ENCODE measurements at regions not wholly inside any gene's neighbourhood (a gene's known extent, or its start where the extent isn't known, plus 50 kb on each side); places are given as distances from the start of the nearest gene placed in this dataset.

- H3K27ac ChIP-seq (ENCODE audit: insufficient read length, low read depth, low read length): no peak overlapping the region
- H3K9me3 ChIP-seq (ENCODE audit: control insufficient read depth, low read depth, low read length): no peaks in the 10 kb centered on the region
- H2AK5ac ChIP-seq (ENCODE audit: insufficient read length, low read length): no peak overlapping the region
- no peak overlapping the region for H3T11ph ChIP-seq (ENCODE audit: low read length)
- H3K56ac ChIP-seq (ENCODE audit: insufficient read length, low read depth, low read length): no peak overlapping the region
- H2BK12ac ChIP-seq (ENCODE audit: insufficient read length, low read depth, low read length): no peak overlapping the region
- H3K27ac Mint-ChIP-seq: no peak overlapping the region
- peaks cover 9 to 10% of the 10 kb centered on the region in 2 experiments for H3K4me1 Mint-ChIP-seq
- no peaks in the 10 kb centered on the region for H3K23me2 ChIP-seq (ENCODE audit: insufficient read length, low read depth, low read length, poor library complexity, severe bottlenecking)
- H4K5ac ChIP-seq (ENCODE audit: insufficient read length, low read depth, low read length): no peak overlapping the region
- H4K91ac ChIP-seq (ENCODE audit: insufficient read length, low read depth, low read length): no peak overlapping the region
- H3K4me1 ChIP-seq (ENCODE audit: insufficient read depth, low read length): no peaks in the 10 kb centered on the region
- no peak overlapping the region for H3K4me3 Mint-ChIP-seq
- H2BK15ac ChIP-seq (ENCODE audit: low read depth, low read length): no peak overlapping the region
- no peaks in the 10 kb centered on the region for H3K27me3 Mint-ChIP-seq (ENCODE audit: low read depth)
- no peak overlapping the region for H3K9ac ChIP-seq (ENCODE audit: extremely low read depth, insufficient read length, low read length)
- no peak overlapping the region for H3K18ac ChIP-seq (ENCODE audit: insufficient read length, low read depth, low read length)
- H4K8ac ChIP-seq (replicated peaks; ENCODE audit: insufficient read length, low read depth, low read length): no peak overlapping the region
- no peak for DNase-seq
- H3K79me2 ChIP-seq (ENCODE audit: insufficient read depth, low read length): no peaks in the 10 kb centered on the region
- no peak overlapping the region for H2AFZ ChIP-seq (ENCODE audit: low read length)
- no peak overlapping the region for H2BK120ac ChIP-seq (ENCODE audit: low read depth, low read length, poor library complexity, severe bottlenecking)
- no peaks in the 10 kb centered on the region; a peak in 1 of 5 replicates for H3K9me3 Mint-ChIP-seq
- no peaks in the 10 kb centered on the region for H3K79me1 ChIP-seq (ENCODE audit: insufficient read depth, low read depth, low read length, poor library complexity, severe bottlenecking)
- H3K14ac ChIP-seq (ENCODE audit: insufficient read depth, low read length): no peak overlapping the region
- no CpG with 5 or more reads among the region's 1 CpG for WGBS (ENCODE audit: extremely low coverage, insufficient read length, low lambda C conversion rate)
- TF ChIP-seq CTCF (conservative IDR thresholded peaks at IDR 0.05): no peak
- no peak overlapping the region for H3K23ac ChIP-seq (ENCODE audit: insufficient read length, low read depth, low read length)
- H3K27me3 ChIP-seq (ENCODE audit: insufficient read depth, low read length): no peaks in the 10 kb centered on the region
- H3K4me2 ChIP-seq (ENCODE audit: insufficient read depth, insufficient read length, low read length): no peak overlapping the region
- H2BK20ac ChIP-seq (ENCODE audit: low read depth, low read length, poor library complexity, severe bottlenecking): no peak overlapping the region
- no peaks in the 10 kb centered on the region for H4K20me1 ChIP-seq (ENCODE audit: control insufficient read depth, insufficient read depth, insufficient read length)
- no peak overlapping the region for H2BK5ac ChIP-seq (ENCODE audit: insufficient read length, low read length)
- no peaks in the 10 kb centered on the region for H3K36me3 Mint-ChIP-seq (ENCODE audit: insufficient read depth in 1 of 3, low read depth in 3 of 3)
- no peak overlapping the region for H3K4ac ChIP-seq (ENCODE audit: low read depth, low read length)
These were observed 213.4 kb upstream of the G2E3 start for GRCh38 chr14:30345511-30345910.

Measured in H9 (cell line).